ENCODE measurements at regions not wholly inside any gene's neighbourhood (a gene's known extent, or its start where the extent isn't known, plus 50 kb on each side); places are given as distances from the start of the nearest gene placed in this dataset.

DNA sequence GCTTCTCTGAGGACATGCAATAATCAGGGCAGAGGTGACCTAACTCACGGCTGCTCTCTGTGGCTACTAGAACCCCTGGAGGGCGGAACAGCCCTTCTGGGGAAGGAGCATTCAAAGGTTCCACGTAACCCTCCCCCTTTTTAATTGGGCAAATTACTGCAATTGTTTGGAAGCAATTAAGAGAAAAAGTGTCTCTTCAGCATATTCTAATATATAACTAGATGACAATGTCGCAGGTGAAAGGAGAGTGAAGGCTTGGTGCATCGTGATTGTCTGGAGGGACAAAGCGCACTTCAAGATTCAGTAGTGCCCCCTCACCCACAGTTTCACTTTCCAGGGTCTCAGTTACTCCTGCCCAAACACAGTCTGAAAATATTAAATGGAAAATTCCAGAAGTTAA, 720.8 kb downstream of the DCDC2C start:
- TF ChIP-seq, protein P1, sequence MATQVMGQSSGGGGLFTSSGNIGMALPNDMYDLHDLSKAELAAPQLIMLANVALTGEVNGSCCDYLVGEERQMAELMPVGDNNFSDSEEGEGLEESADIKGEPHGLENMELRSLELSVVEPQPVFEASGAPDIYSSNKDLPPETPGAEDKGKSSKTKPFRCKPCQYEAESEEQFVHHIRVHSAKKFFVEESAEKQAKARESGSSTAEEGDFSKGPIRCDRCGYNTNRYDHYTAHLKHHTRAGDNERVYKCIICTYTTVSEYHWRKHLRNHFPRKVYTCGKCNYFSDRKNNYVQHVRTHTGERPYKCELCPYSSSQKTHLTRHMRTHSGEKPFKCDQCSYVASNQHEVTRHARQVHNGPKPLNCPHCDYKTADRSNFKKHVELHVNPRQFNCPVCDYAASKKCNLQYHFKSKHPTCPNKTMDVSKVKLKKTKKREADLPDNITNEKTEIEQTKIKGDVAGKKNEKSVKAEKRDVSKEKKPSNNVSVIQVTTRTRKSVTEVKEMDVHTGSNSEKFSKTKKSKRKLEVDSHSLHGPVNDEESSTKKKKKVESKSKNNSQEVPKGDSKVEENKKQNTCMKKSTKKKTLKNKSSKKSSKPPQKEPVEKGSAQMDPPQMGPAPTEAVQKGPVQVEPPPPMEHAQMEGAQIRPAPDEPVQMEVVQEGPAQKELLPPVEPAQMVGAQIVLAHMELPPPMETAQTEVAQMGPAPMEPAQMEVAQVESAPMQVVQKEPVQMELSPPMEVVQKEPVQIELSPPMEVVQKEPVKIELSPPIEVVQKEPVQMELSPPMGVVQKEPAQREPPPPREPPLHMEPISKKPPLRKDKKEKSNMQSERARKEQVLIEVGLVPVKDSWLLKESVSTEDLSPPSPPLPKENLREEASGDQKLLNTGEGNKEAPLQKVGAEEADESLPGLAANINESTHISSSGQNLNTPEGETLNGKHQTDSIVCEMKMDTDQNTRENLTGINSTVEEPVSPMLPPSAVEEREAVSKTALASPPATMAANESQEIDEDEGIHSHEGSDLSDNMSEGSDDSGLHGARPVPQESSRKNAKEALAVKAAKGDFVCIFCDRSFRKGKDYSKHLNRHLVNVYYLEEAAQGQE (IDR thresholded peaks at IDR 0.05; ENCODE audit: insufficient read depth in 1 of 2, low read depth in 2 of 2, low read length in 2 of 2), result no peak
- TF ChIP-seq TAF1 (IDR thresholded peaks at IDR 0.05; ENCODE audit: borderline replicate concordance, insufficient read depth, low read length), result no peak
- TF ChIP-seq POLR2AphosphoS5 (IDR thresholded peaks at IDR 0.05; ENCODE audit: low read depth, low read length), result no peak
- TF ChIP-seq SIN3A (IDR thresholded peaks at IDR 0.05; ENCODE audit: borderline replicate concordance, insufficient read depth, low read length), result no peak
